ENCODE measurements at regions not wholly inside any gene's neighbourhood (a gene's known extent, or its start where the extent isn't known, plus 50 kb on each side); places are given as distances from the start of the nearest gene placed in this dataset.
"Not testable (repeated sequence)": the region's sequence is repeated elsewhere in the genome, so short reads cannot be mapped to it uniquely, and the experiment has no call there.

GRCh38 chr5:8491254-8491653 is 622.3 kb downstream of the MTRR start:
- no peak for DNase-seq

DNA sequence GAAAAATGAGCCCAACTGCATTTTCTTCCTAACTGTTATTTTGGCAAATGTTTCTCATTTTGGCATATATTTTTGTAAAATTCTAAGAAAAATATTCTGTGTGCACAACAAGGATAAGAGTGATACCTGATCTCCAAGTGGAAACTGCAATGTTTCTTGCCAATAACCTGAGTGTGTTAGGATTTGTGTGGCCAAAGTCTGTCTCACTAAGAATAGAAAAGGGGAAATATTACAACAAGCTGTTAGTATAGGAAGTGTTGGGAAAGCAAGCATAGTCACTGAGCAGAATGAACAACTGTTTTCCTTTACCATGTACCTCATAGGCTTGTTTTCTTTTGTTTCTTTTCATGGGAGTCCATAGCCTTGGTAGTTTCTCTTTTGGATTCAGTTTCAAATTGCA is 624.2 kb downstream of the MTRR start:
- DNase-seq: no peak

DNA sequence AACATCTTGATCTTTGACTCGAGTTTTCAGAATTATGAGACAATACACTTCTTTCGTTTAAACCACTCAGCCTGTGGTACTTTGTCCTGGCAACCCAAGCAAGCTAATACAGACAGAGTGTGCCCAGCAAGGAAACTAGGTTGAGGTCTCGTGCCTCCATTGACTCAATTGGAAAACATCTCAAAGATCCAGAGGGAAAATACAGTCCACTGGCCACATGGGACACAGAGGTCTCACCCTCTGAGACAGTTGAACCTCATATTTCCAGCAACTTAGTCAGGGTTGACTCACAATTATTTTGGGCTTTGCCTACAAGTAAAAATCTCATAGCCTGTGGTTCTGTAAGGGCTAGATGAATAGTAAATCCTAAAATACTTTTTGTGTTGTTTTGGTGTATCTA is 631.5 kb downstream of the MTRR start:
- no peak for DNase-seq

DNA sequence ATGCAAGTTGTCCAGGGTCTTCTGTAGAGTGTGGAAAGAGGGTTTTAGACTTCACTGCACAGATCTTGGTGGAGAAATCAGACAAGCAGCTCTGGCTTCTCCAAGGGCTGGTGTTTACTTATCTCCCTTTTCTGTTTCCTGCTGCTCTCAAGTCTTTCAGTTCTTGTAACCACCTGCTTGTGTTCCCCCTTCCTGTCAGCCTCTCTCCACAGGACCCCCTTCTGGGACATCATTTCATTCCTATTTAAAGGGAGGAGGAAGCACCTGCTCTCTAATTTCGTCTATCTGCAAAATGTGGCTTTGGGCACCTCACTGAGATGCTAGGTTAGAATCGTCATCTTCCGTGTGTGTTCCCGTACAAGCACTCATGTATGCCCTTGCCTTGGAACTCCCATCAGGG is 636.2 kb downstream of the MTRR start:
- DNase-seq: no peak

DNA sequence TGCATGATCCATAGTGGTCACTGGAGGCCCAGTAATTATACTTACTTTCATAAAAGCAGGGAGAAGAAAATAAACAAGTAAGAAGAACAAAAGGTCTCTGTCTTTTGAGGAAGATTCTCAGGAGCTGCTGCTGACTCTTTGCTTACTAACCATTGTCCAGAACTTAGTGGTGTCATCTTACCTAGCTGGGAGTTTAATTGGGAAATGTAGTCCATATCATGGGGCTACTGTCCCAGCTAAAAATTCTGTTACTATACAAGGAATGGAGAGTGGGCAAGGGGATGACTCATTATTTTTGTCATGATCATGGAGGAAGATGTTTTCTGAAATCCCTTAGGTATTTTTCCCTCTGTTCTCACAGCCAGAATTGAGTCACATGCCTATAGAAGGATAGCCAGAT is 639.3 kb downstream of the MTRR start:
- DNase-seq: no peak

DNA sequence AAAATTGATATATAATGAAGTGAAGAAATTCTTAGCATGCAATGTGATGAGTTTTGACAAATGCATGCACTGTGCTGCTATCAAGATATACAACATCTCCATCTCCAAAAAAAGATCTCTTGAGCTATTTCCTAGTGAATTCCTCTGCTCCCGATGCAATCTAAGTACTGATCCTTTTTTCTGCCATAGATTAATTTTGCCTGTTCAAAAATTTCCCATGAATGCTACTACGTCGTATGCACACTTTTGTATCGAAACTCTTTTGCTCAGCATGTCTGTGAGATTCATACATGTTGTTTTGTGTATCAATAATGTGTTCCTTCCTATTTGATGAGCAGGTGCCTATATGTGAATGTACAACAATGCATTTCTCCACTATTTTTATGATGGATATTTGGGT is 647.4 kb downstream of the MTRR start:
- DNase-seq: no peak

DNA sequence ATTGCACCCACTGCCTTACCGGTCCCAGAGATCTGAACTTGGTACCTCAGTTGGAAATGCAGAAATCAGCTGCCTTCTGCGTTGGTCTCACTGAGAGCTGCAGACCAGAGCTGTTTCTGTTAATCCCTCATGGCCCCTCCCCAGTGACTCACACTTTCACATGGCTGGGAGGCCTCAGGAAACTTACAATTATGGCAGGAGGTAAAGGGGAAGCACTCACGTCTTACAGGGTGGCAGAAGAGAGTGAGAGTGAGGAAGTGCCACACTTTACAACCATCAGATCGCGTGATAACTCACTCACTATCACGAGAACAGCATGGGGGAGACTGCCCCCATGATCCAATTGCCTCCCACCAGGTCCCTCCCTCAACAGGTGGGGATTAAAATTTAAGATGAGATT is 648.5 kb downstream of the MTRR start:
- no peak for DNase-seq

DNA sequence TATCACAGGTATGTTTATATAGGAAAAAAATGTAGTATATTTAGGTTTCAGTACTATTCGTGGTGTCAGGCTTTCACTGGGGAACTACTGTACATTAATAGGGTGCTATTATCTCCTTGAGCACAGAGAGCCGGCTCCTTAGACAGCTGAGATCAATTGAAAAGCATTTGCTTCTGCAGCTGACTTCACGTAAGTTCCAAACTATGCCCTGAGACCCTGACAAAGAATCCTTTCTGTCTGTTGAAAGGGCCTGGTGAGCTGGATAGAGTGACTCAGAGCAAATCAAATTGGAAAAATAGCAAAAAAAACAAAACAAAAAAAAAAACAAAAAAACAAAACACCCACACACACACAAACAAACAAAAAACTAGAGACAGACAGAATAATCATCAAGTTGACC is 652.0 kb downstream of the MTRR start:
- DNase-seq: no peak

DNA sequence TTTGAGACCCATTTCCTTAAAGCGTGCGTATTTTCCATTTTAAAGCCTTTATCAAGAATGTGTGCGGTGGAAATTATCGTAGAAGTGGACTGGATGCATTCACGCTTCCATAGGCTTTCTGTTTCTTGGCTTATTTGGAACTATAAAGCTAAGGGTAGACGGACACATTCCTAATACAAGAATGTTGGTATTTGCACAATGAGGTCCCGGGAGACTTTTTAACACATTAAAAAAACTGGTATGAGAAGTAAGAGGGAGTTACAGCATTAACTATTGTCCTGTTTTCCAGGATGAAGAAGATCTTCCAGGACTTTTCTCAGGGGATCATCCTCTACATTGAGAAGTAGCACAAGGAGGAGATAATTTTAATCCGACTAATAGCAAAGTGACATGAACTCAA is 653.0 kb downstream of the MTRR start:
- no peak for DNase-seq

DNA sequence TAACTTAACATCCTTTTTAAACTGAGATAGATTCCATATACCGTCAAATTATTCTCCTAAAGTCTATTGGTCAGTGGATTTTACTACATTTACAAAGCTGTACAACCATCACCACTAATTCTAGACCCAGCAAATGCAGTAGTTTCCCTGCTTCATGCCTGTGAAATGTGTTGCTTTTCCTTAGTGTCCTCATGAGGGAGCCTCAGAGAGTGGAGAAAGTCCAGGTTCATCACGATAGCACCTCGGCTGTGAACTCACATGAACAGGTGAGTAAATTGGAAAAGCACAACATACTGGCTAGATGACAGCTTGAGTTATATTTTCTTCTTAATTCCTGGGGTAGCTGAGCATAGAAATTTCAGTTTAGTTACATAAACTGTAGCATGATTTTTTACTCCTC is 653.7 kb downstream of the MTRR start:
- DNase-seq: peak in 1 of 2 experiments; percentile 10

DNA sequence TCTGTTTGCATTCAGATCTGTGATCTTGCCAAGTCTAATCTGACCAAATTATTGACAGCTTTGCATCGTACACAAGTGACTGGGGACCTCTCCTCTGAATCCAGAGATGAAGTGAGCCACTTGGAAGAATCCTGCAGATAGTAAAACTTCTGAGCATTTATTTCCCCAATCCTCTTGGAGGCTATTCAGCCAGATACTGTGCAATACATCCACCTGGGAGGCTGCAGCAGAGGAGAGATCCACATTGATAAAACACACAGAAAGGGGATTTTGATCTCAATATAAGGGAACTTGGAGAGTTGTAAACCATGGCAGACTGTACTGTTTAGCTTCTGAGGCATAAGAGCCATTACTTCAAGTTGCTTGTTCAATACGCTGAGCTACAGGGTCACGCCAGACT is 654.6 kb downstream of the MTRR start:
- no peak for DNase-seq

DNA sequence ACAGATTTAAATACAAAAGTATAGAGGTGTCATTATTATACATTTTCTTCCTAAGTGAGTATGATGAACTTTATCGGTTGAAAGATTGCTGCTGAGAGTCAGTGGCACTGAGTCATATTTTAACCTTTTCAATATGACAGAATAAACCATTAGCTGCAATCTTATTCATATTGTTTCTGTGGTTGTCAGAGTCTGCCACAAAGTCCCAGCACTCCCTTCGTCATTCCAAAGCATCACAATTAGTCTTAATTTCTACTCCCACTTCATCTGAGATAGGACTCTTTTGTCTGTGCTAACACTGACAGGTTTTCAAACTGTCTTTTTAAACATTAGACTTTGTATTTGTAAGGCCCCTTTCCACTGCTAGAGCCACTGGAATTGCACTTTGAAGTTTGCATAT is 656.9 kb downstream of the MTRR start:
- DNase-seq: no peak

DNA sequence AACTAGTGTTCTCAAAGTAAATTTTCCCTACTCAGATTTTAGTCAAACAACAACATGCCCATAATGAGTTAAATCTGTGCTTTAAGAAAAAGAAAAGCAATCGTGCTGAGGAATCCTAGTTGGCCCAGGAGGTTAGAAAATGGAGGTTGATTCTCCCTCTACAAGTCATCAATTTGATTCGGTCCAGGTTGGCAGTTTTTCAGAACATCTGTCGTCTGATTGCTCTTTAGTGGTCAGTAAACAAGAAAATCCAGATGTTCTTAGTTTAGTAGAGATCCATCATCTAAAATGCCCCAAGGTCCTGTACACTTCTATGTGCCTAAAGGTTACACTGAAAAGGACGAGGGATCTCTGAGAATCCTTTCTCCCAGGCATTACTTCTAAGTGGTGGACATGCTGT is 659.2 kb downstream of the MTRR start:
- no peak for DNase-seq

- DNase-seq: no peak
Observed at GRCh38 chr5:8538821-8539220, 669.9 kb downstream of the MTRR start.

GRCh38 chr5:8540317-8540716 is 671.4 kb downstream of the MTRR start:
- no peak for DNase-seq

DNA sequence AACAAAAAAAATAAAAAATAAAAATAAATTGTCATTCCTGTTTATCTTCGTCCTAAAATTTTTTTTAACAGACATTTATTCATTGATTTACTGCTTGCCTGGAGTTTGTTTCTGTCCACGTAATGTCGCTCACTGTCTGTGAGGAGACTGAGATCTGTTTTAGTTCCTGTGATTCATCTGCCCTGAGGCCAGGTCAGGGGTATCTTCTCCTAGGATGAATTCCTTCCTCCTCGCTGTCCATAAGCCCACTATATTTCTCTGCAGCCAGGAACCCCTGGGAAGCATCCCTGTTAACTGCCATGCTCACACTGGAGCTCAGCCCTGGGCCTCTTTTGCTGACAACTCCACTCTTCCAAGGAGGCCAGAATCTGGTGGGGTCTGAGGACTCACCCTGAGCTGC is 682.0 kb downstream of the MTRR start:
- no peak for DNase-seq

DNA sequence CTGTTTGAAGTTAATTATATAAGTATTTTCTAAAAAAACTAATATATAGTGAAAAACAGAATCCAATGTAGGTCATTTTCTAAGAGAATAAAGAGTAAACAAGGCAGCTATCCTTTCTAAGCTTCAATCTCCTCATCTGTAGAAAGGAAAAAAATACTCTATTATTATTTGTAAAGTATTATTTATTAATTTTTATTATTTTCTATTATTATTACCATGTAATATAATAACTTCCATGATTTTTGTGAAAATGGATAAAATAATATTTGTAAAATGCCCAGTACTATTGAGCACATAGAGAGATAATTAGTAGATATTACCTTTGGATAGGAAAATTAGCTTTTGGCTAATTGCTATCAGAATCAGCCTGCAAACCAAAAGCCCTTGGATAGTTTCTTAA is 684.4 kb downstream of the MTRR start:
- DNase-seq: no peak

GRCh38 chr5:8557728-8558127 is 688.8 kb downstream of the MTRR start:
- DNase-seq: no peak

GRCh38 chr5:8560776-8561175 is 691.8 kb downstream of the MTRR start:
- DNase-seq: no peak

DNA sequence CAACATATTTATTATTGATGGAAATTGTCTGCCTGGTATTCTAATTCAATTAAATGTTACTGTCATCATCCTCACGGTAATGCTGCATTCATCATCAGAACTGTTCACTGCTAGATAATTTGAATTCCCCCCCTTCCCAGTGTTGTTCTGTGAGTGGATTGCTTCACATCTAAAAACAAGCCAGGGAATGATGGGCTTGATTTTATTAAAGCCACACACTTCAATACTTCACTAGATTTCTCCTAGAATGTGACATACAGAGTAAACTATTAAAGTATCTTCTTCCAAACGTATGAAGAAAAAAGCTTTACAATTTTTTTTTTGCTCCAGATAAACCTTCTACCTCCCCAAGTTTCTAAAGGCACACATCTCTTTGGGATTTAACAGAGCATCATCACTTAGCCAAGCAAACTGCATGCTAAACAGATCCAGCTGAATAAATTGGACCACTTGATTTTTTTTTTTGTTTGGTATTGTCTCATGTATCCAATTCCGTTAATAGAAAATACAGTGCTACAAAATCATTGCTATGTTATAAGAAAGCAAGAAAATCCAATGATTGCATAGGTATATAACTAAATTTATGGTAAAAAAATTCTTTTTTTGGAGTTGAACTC is 692.4 kb downstream of the MTRR start:
- DNase-seq: no peak

DNA sequence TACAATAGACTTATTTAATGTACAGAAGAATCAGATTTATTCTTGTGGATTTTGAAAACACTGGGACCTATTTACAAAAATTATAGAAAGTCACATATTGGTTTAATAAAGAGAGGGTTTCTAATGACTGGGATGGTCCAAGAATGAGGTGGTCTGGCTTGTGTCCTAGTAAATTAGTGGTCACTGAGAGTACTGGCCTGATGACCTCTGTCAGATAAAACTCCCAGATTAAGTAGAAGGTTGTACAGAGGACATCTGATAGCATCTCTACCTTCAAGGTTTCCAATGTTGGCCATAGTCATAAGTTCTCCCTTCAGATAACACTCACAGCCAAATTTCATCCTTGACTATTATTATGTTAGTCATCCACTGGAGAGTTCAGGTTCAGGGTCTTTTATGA is 692.9 kb downstream of the MTRR start:
- no peak for DNase-seq

- not testable (repeated sequence) for DNase-seq
Observed at GRCh38 chr5:8563540-8563939, 694.6 kb downstream of the MTRR start.

- no peak for DNase-seq
Observed at GRCh38 chr5:8568858-8569257, 699.9 kb downstream of the MTRR start.

GRCh38 chr5:8570528-8570927 is 701.6 kb downstream of the MTRR start:
- DNase-seq: no peak

DNA sequence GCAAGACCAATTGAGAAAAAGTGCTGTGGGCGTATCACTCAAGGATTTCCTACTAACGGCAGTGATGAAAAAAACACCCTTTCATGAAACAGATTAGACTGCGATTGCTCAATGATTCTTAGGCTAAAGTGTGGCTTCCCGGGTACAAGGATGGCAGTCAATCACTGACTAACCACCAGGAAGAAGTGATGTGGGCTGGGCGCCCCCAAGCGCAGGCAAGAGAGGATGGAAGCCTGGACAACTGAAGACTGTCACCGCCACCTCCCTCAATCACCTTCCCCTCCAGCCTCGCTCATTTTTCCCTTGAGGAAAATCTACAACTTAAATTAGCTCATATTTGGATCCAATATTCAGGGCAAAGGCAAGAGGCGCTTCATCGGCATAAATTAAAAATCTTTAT is 707.2 kb downstream of the MTRR start:
- no peak for DNase-seq

DNA sequence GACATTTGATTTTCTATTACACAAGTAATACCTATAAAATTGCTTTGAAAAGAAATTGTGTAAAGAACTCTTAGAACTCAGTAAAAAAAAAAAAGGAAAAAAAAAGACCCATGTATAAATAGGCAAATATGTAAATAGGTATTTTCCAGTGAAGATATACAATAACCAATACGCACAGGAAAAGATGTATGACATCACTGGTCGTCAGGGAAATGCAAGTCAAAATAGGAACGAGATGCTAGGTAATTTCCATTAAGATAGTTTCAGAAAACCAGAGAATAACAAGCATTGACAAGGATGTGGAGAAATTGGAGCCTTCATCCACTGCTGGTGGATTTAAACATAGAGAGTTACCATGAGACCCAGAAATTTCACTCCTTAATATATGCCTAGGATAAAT is 708.8 kb downstream of the MTRR start:
- peak in 1 of 2 experiments; percentile 27 for DNase-seq
